ENCODE measurements at regions not wholly inside any gene's neighbourhood (a gene's known extent, or its start where the extent isn't known, plus 50 kb on each side); places are given as distances from the start of the nearest gene placed in this dataset.

DNA sequence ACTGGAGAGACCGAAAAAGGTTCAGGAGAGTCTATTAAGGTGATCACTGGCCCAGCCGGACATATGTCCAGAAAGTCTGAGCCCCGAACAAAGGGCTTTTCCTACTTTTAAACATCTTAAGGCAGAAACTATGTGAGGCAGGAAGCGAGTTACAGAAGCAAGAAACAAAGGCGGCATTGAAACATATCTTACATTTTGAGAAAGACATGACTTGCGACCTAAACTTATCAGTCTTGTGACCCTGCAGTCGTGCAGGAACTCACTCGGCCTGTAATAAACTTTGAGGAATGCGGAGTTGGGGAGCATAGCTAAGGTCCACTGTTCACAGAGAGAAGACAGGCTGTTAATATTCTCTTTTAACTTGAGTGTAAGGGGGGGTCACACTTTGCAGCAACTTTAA lies 158.7 kb downstream of the TBX22 start:
- Histone ChIP-seq H3K27ac (ENCODE audit: extremely low read length, insufficient read depth, low read length) (no peak overlapping the region), H2AFZ (ENCODE audit: low read length) (no peak overlapping the region), H3K36me3 (replicated peaks in 1 of 2; ENCODE audit: control insufficient read depth in 1 of 2, insufficient read depth in 2 of 2, low read length in 2 of 2) (no peaks in the 10 kb centered on the region), H3K27me3 (ENCODE audit: control insufficient read depth in 1 of 2, insufficient read depth in 2 of 2, low read length in 2 of 2) (no peaks in the 10 kb centered on the region), H3K9me3 (ENCODE audit: low read length) (peaks cover 33% of the 10 kb centered on the region; the same call in 1 of the 2 replicates), H3K4me1 (ENCODE audit: insufficient read depth, low read length) (no peaks in the 10 kb centered on the region), H3K9ac (ENCODE audit: insufficient read depth, low read depth, low read length) (no peak overlapping the region), H3K79me2 (ENCODE audit: insufficient read depth, low read length) (no peaks in the 10 kb centered on the region), H3K4me3 (replicated peaks in 1 of 3; ENCODE audit: insufficient read depth in 1 of 3, low read depth in 2 of 3, low read length in 3 of 3) (no peak overlapping the region), H4K20me1 (ENCODE audit: insufficient read depth, low read length) (no peaks in the 10 kb centered on the region), H3K4me2 (ENCODE audit: low read depth, low read length) (no peak overlapping the region)
- ATAC-seq (no peak), FAIRE-seq (no peak), DNase-seq (ENCODE audit: low spot score) (no peak)
- no peak for TF ChIP-seq HINFP (CRISPR knock-in tag; IDR thresholded peaks at IDR 0.05; ENCODE audit: low read depth)
- intact Hi-C loops (cut with micrococcal nuclease; ENCODE audit: unreplicated experiment): no loop called here
- WGBS (ENCODE audit: low lambda C conversion rate): 15% methylated on average over 8 of the region's 9 CpGs
- ChIA-PET POLR2A (no interaction called here), CTCF (ENCODE audit: low intra/inter-chr PET ratio, low total read pairs) (no interaction called here)
- BruUV-seq (replicated peaks): no TSS peak
- in situ Hi-C loops (cut with HindIII; ENCODE audit: extremely low pct_ligation_motif_present, low pct_unique_long_range_greater_than_20kb): no loop called here

- peaks cover 33% of the 10 kb centered on the region; the same call in 1 of the 2 replicates for H3K9me3 ChIP-seq (ENCODE audit: low read length)
- H3K4me1 ChIP-seq (ENCODE audit: insufficient read depth, low read length): no peaks in the 10 kb centered on the region
- DNase-seq (ENCODE audit: low spot score) (no peak), ATAC-seq (no peak), FAIRE-seq (no peak)
- no peaks in the 10 kb centered on the region for H4K20me1 ChIP-seq (ENCODE audit: insufficient read depth, low read length)
- H3K4me3 ChIP-seq (replicated peaks in 1 of 3; ENCODE audit: insufficient read depth in 1 of 3, low read depth in 2 of 3, low read length in 3 of 3): no peak overlapping the region
- H3K4me2 ChIP-seq (ENCODE audit: low read depth, low read length): no peak overlapping the region
- ChIA-PET CTCF (ENCODE audit: low intra/inter-chr PET ratio, low total read pairs) (no interaction called here), POLR2A (no interaction called here)
- H3K36me3 ChIP-seq (replicated peaks in 1 of 2; ENCODE audit: control insufficient read depth in 1 of 2, insufficient read depth in 2 of 2, low read length in 2 of 2): no peaks in the 10 kb centered on the region
- in situ Hi-C loops (cut with HindIII; ENCODE audit: extremely low pct_ligation_motif_present, low pct_unique_long_range_greater_than_20kb): no loop called here
- H2AFZ ChIP-seq (ENCODE audit: low read length): no peak overlapping the region
- TF ChIP-seq ZFP82 (CRISPR knock-in tag; IDR thresholded peaks at IDR 0.05; ENCODE audit: borderline replicate concordance) (no peak), ZNF674 (CRISPR knock-in tag; IDR thresholded peaks at IDR 0.05; ENCODE audit: low read depth) (no peak), ZNF7 (CRISPR knock-in tag; IDR thresholded peaks at IDR 0.05) (no peak), PRDM4 (CRISPR knock-in tag; IDR thresholded peaks at IDR 0.05; ENCODE audit: borderline replicate concordance) (no peak)
- TF ChIP-seq, protein P1, sequence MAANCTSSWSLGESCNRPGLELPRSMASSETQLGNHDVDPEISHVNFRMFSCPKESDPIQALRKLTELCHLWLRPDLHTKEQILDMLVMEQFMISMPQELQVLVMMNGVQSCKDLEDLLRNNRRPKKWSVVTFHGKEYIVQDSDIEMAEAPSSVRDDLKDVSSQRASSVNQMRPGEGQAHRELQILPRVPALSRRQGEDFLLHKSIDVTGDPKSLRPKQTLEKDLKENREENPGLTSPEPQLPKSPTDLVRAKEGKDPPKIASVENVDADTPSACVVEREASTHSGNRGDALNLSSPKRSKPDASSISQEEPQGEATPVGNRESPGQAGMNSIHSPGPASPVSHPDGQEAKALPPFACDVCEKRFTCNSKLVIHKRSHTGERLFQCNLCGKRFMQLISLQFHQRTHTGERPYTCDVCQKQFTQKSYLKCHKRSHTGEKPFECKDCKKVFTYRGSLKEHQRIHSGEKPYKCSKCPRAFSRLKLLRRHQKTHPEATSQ (CRISPR knock-in tag; IDR thresholded peaks at IDR 0.05; ENCODE audit: borderline replicate concordance): no peak
- H3K9ac ChIP-seq (ENCODE audit: insufficient read depth, low read depth, low read length): no peak overlapping the region
- intact Hi-C loops (cut with micrococcal nuclease; ENCODE audit: unreplicated experiment): no loop called here
- no TSS peak for BruUV-seq (replicated peaks)
- no peaks in the 10 kb centered on the region for H3K27me3 ChIP-seq (ENCODE audit: control insufficient read depth in 1 of 2, insufficient read depth in 2 of 2, low read length in 2 of 2)
- 0% methylated on average over 1 of the region's 3 CpGs for WGBS (ENCODE audit: low lambda C conversion rate)
- no peaks in the 10 kb centered on the region for H3K79me2 ChIP-seq (ENCODE audit: insufficient read depth, low read length)
- H3K27ac ChIP-seq (ENCODE audit: extremely low read length, insufficient read depth, low read length): no peak overlapping the region
These were observed 160.5 kb downstream of the TBX22 start for GRCh38 chrX:80174925-80175574.
